Putamen (tissue), 1 donor: ENCODE measurements at regions not wholly inside any gene's neighbourhood (a gene's known extent, or its start where the extent isn't known, plus 50 kb on each side); places are given as distances from the start of the nearest gene placed in this dataset.
A peak's percentile ranks its signal among the peaks of the same experiment; 100 is the strongest.

Experiments
- DNase-seq: peaks from one replicate; pipeline ENCODE4 v3.0.0-alpha.2; 2016; ENCODE audit warnings: low spot score

DNA sequence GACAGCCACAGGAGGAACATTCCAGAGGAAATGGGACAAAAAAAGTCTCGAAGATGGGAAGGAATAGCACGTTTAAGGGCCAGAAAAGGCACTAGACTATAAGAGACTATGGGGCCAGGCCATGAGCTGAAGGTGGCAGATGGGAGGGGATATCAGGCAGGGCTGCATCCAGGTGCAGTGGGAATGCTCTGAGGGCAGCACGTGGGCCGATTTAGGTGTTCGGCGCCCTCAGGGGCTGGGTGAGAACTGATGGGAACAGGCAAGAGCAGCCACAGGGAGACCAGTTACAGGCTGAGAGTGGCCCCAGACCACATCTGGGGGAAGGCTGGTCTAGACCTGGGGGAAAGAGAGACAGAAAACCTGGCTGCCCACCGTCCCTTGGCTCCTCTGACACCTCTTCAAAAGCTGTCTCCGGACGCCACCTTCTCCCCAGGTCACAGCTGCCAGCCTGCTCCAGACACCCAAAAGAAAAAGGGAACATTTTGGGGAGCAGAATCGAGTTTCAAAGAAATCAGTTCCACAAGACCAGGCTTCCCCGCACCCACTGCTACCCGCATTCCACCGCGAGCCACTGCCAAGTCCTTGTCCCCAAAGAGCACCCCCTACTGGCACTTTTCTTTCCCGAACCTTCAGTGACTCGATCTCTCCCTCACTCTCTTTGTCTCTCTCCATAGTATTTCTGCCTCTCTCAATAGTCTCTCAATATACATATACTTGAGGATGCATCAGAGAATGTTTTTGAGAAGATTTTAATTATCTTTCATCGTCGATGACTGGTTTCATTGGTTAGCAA is 190.1 kb upstream of the AGAP1 start:
- no peak for DNase-seq

DNA sequence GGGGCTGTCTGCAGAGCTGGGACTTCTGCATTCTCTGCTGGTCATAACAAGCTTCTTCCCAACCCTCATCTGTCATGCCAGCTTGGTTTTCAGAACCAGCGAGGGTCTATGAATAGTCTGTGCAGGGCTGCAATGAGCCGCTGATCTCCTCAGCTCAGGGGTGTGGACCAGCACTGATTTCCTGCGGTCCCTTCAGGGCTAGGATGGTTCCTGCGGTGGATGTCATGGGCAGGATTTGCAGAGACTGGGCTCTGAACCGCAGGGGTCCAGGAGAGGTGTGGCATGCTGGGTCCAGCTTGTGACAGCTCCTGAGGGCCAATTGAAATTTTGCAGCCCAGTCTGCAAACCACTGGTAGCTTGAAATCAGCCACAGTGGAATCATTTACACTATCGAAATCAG is 188.2 kb upstream of the AGAP1 start:
- DNase-seq: no peak

DNA sequence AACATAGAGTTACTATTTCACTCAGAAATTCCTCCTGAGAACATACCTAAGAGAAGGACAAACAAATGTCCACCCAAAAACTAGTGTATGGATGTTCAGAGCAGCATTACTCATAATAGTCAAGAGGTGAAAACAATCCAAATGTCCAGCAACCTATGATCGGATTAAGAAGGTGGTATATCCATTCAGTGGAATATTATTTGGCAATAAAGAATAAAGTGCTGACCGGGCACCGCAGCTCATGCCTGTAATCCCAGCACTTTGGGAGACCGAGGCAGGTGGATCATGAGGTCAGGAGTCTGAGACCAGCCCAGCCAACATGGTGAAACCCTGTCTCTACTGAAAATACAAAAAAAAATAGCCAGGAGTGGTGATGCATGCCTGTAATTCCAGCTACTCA is 182.8 kb upstream of the AGAP1 start:
- no peak for DNase-seq

DNA sequence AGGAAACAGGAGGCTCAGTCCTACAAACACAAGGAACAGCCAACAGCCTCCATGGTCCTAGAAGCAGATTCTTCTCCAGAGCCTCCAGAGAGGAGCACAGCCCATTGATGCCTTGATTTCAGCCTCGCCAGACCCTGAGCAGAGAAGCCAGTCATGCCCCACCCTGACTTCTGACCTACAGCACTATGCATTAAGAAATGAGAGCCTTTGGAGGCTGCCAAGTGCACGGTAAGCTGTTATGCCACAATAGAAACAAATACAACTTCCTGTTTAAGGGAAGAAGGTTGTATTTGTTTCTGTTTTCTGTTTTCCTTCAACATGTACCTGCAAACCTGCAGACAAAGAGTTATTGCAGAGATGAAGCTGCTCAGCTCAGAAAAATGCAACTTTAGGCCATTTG is 181.3 kb upstream of the AGAP1 start:
- no peak for DNase-seq

DNA sequence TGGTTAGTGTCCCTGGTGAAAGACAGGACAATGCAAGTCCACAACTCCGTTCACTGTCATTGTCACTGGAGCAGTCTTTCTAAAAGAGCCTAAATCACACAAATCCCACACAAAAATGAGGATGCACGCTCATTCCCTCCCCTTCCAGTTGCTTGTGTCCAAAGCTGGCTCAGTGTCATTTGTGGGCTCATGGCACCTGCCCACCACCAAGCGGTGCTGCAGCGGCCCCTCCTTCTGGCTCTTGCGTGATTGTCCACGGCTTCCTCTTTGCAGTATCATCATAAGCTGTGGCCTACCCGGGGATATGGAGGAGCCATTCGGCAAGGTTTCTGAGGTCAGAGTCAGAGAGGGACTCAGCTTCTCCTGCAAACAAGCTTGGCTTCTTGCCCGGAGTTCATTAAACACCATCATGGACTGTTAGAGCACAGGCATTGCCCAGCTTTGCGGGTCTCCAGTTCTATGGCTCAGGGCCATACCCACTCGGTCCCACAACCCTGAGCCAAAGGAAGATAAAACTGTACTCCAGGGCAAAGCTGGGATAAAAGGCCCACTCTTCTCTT is 179.4 kb upstream of the AGAP1 start:
- DNase-seq: peak; percentile 10

DNA sequence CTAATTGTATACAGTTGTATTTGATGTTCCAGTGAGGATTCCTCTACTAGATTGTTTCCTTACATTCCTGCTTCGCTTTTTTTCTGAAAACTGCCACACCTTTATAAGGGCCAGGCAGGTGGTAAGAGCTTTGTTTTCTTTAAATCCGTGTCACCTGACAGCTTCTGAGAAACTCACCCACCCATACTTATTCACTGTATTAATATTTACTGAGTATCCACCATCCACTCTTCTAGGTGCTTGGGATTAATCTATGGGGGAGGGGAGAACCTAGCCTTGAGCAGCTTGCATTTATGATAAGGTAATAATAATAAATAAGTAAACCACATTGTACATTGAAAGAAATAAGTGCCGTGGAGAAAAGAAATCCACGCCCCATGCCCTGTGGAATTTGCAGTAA is 174.7 kb upstream of the AGAP1 start:
- DNase-seq: no peak

DNA sequence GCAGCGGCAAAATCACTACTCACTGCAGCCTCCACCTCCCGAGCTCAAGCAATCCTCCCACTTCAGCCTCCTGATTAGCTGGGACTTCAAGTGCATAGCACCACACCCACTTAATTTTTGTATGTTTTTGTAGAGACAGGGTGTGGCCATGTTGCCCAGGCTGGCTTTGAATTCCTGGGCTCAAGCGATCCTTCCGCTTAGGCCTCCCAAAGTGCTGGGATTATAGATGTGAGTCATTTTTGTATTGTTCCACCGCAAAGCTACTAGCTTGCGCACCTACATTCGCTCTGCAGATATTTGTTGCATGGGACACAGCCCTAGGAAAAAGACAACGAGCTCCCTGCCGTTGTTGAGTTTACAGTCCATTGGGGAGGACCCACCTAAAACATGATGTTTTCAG is 173.5 kb upstream of the AGAP1 start:
- no peak for DNase-seq

DNA sequence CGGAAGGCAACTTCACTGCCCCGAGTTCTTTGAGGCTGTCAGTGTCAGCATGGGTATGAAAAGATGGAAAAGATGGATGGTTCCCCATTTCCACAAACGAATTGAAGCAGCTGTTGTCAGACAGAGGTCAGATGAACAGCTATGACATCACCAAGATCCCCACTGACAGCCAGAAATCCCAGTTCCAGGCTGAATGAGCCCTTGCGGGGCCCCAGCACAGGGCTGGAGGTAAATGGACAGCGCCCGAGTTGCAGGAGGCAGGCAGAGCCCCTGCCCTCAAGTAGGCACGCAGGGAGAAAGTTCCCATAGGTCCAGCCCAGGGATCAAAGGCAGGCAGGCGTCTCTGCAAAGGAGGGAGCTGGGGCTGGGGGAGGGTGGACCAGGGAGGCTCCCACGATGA is 169.5 kb upstream of the AGAP1 start:
- DNase-seq: no peak

DNA sequence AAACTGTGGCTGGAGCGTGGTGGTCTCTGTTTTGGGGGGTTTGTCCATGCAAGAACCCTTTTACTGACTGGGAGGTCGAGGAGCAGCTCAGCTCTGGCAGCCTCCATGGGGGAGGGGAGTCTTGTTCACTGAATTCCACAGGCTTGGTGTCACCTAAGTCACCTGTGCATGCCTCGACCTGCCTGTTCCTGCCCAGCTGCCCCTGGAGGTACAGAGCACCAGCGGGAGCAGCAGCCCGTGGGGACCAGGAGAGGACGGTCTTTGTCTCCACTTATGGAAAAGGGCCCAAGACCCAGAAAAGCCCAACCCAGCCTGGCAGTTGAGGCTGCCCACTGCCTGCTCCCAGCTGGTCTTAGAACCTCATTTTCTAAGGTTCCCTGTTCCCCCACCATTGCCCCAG is 168.7 kb upstream of the AGAP1 start:
- no peak for DNase-seq

DNA sequence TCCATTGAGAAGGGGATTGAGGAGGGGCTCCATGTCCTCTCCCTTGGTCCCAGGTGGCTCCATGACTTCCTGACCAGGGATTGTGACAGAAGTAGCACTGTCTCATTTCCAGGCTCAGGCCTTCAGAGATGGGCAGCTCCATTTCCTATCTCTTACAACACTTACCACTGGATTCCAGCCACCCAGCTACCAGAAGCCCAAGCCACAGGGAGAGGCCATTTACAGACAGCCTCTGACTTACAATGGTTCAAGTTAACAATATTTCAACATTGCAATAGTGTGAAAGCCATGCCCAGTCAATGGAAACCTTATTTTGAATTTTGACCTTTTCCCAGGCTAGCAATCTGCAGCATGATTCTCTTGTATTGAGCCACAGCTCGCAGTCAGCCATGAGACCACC is 164.9 kb upstream of the AGAP1 start:
- DNase-seq: no peak

DNA sequence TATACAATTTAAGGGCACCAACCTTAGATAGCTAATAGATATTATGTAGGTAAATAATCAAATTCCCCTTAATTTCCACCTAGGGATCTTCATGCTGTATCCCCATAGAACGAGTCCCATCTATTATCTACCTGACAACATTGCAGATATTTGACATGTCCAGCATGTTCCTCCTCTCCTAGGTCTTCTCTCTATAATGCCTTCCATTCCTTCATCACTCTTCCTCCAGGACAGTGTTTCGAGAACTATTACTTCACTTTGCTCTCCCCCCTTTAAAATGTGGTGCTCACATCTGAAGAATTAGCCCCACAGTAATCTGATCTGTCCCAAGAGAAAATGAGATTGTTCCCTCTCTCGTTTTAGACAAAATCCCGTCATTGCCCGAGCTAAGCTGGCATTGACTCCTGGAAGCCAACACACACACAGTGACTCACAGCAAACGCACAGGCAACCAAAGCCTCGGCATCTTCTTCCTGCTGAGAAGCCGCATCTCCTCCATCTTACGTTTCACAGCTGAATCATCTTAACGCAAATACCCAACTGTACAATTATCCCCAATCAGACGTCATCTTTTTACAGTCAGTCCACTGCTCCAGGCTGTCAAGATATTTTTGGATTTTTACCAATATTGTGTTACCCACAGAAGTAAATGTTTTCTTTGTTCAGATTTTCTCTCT is 162.9 kb upstream of the AGAP1 start:
- DNase-seq: no peak

DNA sequence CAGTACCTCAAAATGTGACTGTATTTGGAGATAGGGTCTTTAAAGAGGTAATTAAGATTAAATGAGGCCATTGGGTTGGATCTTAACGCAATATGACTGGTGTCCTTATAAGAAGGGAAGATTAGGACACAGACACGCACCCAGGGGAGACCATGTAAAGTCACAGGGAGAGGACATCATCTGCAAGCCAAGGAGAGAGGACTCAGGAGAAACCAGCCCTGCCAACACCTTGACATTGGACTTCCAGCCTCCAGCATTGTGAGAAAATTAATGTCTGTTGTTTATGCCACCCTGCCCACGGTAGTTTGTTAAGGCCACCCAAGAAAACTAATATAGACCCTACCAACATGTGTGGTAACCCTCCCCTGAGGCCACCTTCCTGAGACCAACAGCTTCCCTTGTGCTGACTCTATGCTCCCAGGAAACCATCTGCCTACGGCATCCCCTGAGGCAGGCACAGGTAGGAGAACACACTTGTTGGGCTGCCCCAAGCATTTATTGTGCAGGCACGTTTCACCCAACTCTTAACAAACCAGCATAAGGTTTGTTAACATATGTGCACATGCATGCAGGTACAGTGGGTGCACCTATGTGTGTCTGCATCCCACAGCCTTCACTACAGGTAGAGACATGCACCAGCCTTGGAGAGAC is 161.5 kb upstream of the AGAP1 start:
- DNase-seq: no peak

DNA sequence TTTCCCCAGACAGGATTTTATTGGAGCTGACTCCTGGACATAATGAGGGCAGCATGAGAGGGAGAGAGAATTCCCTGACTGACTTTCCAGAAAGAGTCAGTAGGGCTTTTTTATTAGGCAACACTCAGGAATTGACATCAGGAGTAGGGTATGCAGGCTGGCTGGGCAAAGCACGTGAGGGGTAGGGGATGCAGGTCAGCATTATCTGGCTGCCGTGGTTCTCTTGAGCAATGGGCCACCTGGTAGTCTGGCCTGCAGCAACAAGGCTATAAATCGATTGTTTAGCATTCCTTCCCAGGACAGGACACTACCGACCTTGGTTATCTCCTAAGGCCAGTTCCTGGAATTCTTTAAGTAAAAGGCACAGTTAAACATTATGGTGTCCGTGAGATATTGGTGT is 160.8 kb upstream of the AGAP1 start:
- DNase-seq: no peak

DNA sequence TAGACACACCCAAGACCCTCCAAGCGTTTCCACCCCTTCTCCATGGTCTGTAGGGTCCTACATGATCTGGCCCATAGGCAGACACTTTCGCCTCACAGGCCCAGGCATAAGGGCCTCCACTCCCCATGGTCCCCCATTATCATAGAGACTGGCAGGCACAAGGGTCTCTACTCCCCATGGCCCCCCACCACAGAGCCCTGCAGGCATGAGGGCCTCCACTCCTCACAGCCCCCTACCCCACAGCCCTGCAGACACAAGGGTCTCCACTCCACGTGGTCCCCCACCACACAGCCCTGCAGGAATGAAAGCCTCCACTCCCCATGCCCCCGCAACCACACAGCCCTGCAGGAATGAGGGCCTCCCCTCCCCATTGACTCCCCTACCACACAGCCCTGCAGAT is 159.7 kb upstream of the AGAP1 start:
- no peak for DNase-seq

DNA sequence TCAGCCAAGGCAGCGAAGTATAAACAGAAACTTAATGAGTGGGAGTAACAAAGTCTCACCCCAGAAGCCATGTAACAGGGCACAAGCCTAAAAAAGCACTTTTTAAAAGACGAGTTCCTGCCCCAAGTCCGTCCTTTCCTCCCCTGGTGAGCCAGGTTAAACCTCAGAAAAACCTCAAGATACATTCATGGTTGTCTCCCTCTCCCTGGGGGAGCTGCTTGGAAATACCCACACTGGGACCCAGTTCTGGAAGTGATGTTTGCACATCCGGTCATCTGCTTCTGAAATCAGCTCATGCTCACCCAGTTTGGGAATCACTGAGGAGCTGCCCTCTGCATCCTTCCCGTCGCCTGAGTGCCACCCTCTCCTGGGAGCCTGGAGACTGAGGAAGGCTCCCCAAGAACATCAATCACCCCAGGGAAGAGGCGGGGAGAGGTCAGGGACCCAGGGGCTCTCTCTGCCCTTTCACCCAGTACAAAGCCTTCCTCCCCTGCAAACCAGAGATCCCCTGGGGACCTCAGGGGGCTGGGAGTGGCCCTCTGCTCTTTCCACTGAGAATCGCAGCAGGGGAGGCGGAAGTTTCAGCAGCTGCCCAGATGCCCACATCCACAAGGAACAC is 150.6 kb upstream of the AGAP1 start:
- no peak for DNase-seq

DNA sequence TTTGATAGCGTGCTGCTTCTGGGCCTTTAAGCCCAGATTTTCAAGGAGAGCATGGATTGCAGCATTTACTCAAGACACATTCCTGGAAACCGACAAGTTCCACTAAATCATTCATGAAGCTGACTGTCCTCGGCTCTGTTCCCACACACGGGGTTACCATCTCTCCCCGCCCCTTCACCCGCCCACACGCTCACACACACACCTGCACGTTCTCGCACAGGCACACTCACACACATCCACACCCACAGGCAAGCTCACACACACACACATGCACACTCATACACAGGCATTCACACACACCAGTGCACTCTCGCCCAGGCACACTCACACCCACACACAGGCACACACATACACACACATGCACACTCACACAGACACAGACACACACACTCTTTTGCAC is 150.0 kb upstream of the AGAP1 start:
- DNase-seq: no peak

DNA sequence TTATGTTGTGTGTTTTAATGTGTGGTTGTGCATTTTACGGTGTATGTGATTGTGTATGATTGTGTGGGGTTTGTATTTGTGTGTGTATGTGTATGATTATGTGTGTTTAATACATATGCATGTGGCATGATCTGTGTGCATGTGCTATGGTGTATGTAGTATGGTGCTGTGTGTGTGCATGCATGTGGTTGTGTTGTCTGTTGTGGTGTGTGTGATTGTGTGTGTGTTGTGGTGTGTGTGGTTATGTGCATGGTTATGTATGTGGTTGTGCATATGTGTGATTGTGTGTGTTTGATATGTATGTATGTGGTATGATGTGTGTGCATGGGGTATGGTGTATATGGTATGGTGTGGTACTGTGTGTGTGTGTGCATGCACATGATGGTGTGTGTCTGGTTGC is 148.1 kb upstream of the AGAP1 start:
- no peak for DNase-seq

DNA sequence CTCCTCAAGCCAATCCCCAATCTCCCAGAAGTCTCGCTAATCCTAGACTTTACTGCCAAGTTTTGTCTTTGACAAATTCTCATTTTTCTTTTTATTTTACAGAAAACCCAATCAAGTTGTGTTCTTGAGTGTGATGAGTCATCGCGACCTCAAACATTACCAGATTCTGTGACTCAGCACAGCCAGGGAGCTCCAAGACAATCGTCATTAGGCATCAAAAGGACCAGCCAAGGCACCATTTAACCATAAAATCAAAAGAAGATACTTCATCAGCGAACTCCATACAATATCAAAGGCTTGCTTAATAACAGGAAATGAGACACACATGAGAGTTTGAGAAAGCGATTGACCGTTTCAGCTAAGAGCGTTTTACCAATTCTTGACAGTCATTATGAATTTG is 146.2 kb upstream of the AGAP1 start:
- peak; percentile 10 for DNase-seq

DNA sequence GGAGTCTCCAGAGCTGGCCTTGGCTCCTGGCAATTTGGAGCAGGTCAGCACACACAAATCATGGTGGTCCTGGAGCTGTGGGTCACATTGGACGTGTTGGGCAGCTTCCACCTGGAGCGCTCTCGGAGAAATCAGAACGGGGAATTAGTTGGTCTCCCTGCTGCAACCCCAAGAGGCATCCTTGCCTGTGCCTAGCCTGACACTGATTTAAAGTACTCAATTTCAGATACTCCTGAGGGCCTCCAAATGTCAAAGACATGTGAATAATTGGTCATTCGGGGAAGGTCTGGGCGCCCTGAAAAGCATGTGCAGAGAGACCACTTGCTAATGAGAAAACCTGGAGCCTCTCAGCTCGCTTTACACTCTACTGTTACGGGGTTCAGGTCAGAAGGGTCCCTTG is 145.5 kb upstream of the AGAP1 start:
- no peak for DNase-seq

DNA sequence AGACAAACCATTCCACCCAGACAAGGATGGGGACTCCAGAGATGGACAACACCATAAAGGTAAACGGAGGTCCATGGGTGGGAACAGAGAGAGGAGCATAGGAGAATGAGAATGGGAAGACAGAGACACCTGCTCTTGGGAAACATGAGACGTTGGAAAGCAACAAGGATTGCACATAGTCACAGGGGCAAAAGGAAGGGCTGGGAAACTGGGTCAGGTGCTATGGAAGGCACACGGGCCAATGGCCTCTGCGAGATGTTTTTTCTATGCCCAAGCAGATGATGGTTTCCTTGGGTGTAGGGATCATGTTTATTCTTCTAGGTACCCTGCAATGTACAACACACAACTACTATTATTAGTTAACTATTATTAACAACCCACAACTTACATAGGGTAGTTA is 143.6 kb upstream of the AGAP1 start:
- no peak for DNase-seq

DNA sequence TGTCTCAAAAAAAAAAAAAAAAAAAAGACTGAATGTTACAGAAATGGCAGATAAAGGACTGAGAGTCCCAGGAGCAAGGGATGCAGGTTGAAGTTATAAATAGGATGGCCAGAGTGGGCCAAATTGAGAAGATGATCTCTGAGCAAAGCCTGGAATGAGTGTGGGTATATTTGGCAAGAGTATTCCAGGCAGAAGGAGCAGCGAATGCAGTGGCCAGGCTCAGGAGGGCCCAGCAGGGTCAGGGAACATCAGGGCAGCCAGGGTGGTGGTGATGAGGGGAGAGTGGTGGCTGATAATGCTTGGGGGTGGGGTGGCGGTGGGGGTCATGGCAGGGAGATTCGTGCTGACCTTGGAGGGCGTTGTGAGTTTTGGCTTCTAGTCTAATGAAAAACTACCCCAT is 141.3 kb upstream of the AGAP1 start:
- DNase-seq: no peak

DNA sequence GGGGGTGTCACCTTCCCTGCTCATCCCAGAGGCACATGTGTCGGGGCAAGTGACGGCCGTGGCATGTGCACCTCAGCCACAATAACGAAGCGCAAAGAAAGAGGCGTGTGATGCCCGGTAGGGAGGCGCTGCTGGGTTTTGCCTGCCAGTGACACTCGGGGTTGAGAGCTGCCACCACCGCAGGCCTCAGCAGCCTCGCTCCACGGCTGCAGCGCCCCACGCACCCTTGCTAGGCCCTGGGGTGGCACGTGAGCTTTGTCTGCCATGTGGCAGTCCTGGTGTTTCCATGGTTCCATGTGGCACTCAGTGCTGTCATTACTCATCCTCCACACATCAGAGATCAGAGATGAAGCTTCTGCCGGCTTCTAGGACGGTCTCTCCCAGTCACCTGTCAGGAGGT is 136.0 kb upstream of the AGAP1 start:
- DNase-seq: no peak

DNA sequence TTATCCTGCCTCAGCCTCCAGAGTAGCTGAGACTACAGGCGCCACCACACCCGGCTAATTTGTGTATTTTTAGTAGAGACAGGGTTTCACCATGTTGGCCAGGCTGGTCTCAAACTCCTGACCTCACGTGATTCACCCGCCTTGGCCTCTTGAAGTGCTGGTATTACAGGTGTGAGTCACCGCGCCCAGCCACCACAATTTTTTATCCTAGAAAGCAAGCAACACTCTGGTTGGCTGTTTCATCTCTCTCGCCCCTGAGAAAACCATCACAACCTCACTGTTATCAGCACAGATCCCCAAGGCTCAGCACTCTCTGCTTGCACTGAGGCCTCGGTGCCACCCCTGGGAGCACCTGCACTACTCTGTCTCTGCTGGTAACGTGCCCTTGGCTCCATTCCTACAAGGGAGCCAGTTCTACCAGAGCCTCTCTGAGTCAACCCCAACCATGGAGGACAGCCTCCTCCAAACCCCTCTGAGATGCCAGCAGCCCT is 134.8 kb upstream of the AGAP1 start:
- DNase-seq: no peak
